Liver (tissue), 8 donors: ENCODE measurements at regions not wholly inside any gene's neighbourhood (a gene's known extent, or its start where the extent isn't known, plus 50 kb on each side); places are given as distances from the start of the nearest gene placed in this dataset.

Source experiments
- DNase-seq: peaks from one replicate; pipeline ENCODE4 v3.0.0-alpha.2; 2017; ENCODE audit warnings: low spot score
- H3K27ac ChIP-seq, 2 donors: one replicate each; pipeline ENCODE4 v1.7.0; 2013; ENCODE audit warnings: inconsistent platforms in 2 of 2, low read length in 2 of 2, control low read depth in 1 of 2, low read depth in 1 of 2, mild to moderate bottlenecking in 1 of 2
- H3K27me3 ChIP-seq, 4 donors: one replicate each; pipeline versions ENCODE4 v1.6.1 to v1.7.0; 2013; ENCODE audit warnings: low read length in 3 of 4, inconsistent platforms in 1 of 4, mild to moderate bottlenecking in 1 of 4, moderate library complexity in 1 of 4; ENCODE audit not compliant: control insufficient read depth in 4 of 4, insufficient read depth in 4 of 4
- H3K36me3 ChIP-seq, 4 donors: one replicate each; pipeline versions ENCODE4 v1.6.1 to v1.7.0; 2013; ENCODE audit warnings: low read length in 3 of 4, mild to moderate bottlenecking in 3 of 4, low read depth in 1 of 4, moderate library complexity in 1 of 4; ENCODE audit not compliant: control insufficient read depth in 4 of 4, insufficient read depth in 3 of 4
- H3K4me1 ChIP-seq, 4 donors: one replicate each; pipeline versions ENCODE4 v1.6.1 to v1.7.0; 2013; ENCODE audit warnings: low read length in 3 of 4, mild to moderate bottlenecking in 3 of 4, moderate library complexity in 1 of 4; ENCODE audit not compliant: control insufficient read depth in 4 of 4, insufficient read depth in 4 of 4
- H3K4me3 ChIP-seq, 3 donors: one replicate each; pipeline versions ENCODE4 v1.6.1 to v1.7.0; 2013; ENCODE audit warnings: low read length in 3 of 3, control low read depth in 1 of 3, low read depth in 1 of 3, mild to moderate bottlenecking in 1 of 3
- H3K9ac ChIP-seq, 2 donors: one replicate each; pipeline ENCODE4 v1.7.0; 2013; ENCODE audit warnings: low read length in 2 of 2, mild to moderate bottlenecking in 2 of 2, moderate library complexity in 2 of 2, control low read depth in 1 of 2, low read depth in 1 of 2
- H3K9me3 ChIP-seq, 4 donors: one replicate each; pipeline versions ENCODE4 v1.6.1 to v1.7.0; 2013; ENCODE audit warnings: low read length in 3 of 4; ENCODE audit not compliant: control insufficient read depth in 4 of 4
- CTCF ChIP-seq: fragments of 150-350 bp; IDR thresholded peaks from 2 replicates; pipeline ENCODE4 v1.5.1; 2017; ENCODE audit warnings: improper control_type of control experiment, low read depth, low read length; ENCODE audit not compliant: missing input control
- EGR1 ChIP-seq, 2 donors: IDR thresholded peaks; 2 replicates each; pipeline ENCODE4 v1.6.1; 2016 to 2018; ENCODE audit warnings: antibody characterized with exemption in 2 of 2, low read depth in 2 of 2
- FOXA1 ChIP-seq: IDR thresholded peaks from 2 replicates; pipeline ENCODE4 v1.6.1; 2016; ENCODE audit warnings: antibody characterized with exemption
- FOXA2 ChIP-seq: IDR thresholded peaks from 2 replicates; pipeline ENCODE4 v1.6.1; 2016; ENCODE audit warnings: antibody characterized with exemption
- GABPA ChIP-seq, 2 donors: IDR thresholded peaks in 1 of 2; conservative IDR thresholded peaks in 1 of 2; 2 replicates each; pipeline ENCODE4 v1.6.1; 2016; ENCODE audit warnings: antibody characterized with exemption in 2 of 2, mild to moderate bottlenecking in 1 of 2, moderate library complexity in 1 of 2
- HNF4A ChIP-seq, 2 donors: conservative IDR thresholded peaks; 2 replicates each; pipeline ENCODE4 v1.6.1; 2016; ENCODE audit warnings: antibody characterized with exemption in 2 of 2, mild to moderate bottlenecking in 2 of 2
- HNF4G ChIP-seq: IDR thresholded peaks from 2 replicates; pipeline ENCODE4 v1.6.1; 2016; ENCODE audit warnings: antibody characterized with exemption
- JUND ChIP-seq, 2 donors: IDR thresholded peaks; 2 replicates each; pipeline ENCODE4 v1.6.1; 2016; ENCODE audit warnings: antibody characterized with exemption in 2 of 2
- NR2F2 ChIP-seq: IDR thresholded peaks from 2 replicates; pipeline ENCODE4 v1.6.1; 2016; ENCODE audit warnings: antibody characterized with exemption
- RAD21 ChIP-seq, 2 donors: IDR thresholded peaks; 2 replicates each; pipeline ENCODE4 v1.6.1; 2016; ENCODE audit warnings: antibody characterized with exemption in 2 of 2, mild to moderate bottlenecking in 2 of 2
- REST ChIP-seq: IDR thresholded peaks from 2 replicates; pipeline ENCODE4 v1.6.1; 2016; ENCODE audit warnings: antibody characterized with exemption, mild to moderate bottlenecking
- RXRA ChIP-seq, 2 donors: IDR thresholded peaks; 2 replicates each; pipeline ENCODE4 v1.6.1; 2017 to 2018; ENCODE audit warnings: antibody characterized with exemption in 2 of 2, mild to moderate bottlenecking in 1 of 2
- TAF1 ChIP-seq: conservative IDR thresholded peaks from 2 replicates; pipeline ENCODE4 v1.6.1; 2016; ENCODE audit warnings: antibody characterized with exemption, mild to moderate bottlenecking
- YY1 ChIP-seq: IDR thresholded peaks from 2 replicates; pipeline ENCODE4 v1.6.1; 2016; ENCODE audit warnings: antibody characterized with exemption, mild to moderate bottlenecking
- ZBTB33 ChIP-seq: IDR thresholded peaks from 2 replicates; pipeline ENCODE4 v1.6.1; 2016; ENCODE audit warnings: antibody characterized with exemption
- WGBS: extraction: QIAGEN DNeasy Blood & Tissue Kit; methylation state at CpG from one replicate; pipeline ENCODE4 v1.1.7; 2013; 5-methylcytosine and 5-hydroxymethylcytosine counted together
- TF ChIP-seq, protein P1 (sequence below): IDR thresholded peaks from 2 replicates; pipeline ENCODE4 v1.6.1; 2016; ENCODE audit warnings: antibody characterized with exemption
- TF ChIP-seq, protein P2 (sequence below): IDR thresholded peaks from 2 replicates; pipeline ENCODE4 v1.6.1; 2016; ENCODE audit warnings: antibody characterized with exemption
- donor health status: healthy.
- donor health status: healthy.
- donor health status: healthy.
- donor health status: healthy.
- donor health status: healthy.

GRCh38 chr2:65501074-65501473, 68.7 kb upstream of the SPRED2 start:
- Histone ChIP-seq H3K9ac (no peak overlapping the region), H3K27me3 (no peaks in the 10 kb centered on the region), H3K4me1 (no peaks in the 10 kb centered on the region), H3K36me3 (no peaks in the 10 kb centered on the region), H3K27ac (no peak overlapping the region), H3K4me3 (no peak overlapping the region), H3K9me3 (no peaks in the 10 kb centered on the region)
- TF ChIP-seq CTCF (no peak), FOXA2 (no peak), HNF4A (conservative IDR thresholded peaks at IDR 0.05) (no peak), HNF4G (no peak), YY1 (no peak), FOXA1 (no peak), NR2F2 (no peak), JUND (IDR thresholded peaks at IDR 0.05) (no peak), RAD21 (IDR thresholded peaks at IDR 0.05) (no peak), RXRA (IDR thresholded peaks at IDR 0.05) (no peak), ZBTB33 (no peak), GABPA (IDR thresholded peaks at IDR 0.05 in 1 of 2, conservative IDR thresholded peaks at IDR 0.05 in 1 of 2) (no peak), TAF1 (no peak), REST (no peak), EGR1 (IDR thresholded peaks at IDR 0.05; ENCODE audit: low read depth in 2 of 2) (no peak)
- TF ChIP-seq, protein P1, sequence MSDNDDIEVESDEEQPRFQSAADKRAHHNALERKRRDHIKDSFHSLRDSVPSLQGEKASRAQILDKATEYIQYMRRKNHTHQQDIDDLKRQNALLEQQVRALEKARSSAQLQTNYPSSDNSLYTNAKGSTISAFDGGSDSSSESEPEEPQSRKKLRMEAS, result no peak
- TF ChIP-seq, protein P2, sequence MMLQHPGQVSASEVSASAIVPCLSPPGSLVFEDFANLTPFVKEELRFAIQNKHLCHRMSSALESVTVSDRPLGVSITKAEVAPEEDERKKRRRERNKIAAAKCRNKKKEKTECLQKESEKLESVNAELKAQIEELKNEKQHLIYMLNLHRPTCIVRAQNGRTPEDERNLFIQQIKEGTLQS, result no peak
- 97% methylated on average over 10 of the region's 10 CpGs for WGBS
- no peak for DNase-seq
